ENCODE measurements at regions not wholly inside any gene's neighbourhood (a gene's known extent, or its start where the extent isn't known, plus 50 kb on each side); places are given as distances from the start of the nearest gene placed in this dataset.
"Not testable (repeated sequence)": the region's sequence is repeated elsewhere in the genome, so short reads cannot be mapped to it uniquely, and the experiment has no call there.

DNA sequence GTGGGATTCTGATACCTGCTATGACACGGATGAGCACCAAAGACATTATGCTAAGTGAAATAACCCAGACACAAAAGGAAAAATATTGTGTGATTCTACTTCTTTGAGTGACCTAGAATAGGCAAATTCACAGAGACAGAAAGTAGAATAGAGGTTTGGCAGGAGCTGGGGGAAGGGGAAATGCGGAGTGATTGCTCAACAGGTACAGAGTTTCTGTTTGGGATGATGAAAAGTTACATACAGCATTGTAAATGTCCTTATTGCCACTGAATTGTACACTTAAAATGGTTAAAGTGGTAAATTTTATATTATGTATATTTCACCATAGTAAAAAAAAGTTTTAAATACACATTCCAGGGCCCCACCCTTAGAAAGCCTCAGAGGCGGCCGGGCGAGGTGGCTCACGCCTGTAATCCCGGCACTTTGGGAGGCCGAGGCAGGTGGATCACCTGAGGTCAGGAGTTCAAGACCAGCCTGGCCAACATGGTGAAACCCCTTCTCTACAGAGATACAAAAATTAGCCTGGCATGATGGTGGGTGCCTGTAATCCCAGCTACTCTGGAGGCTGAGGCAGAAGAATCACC is 72.3 kb downstream of the ARF6 start:
- H3K27me3 Mint-ChIP-seq, ATAC-seq, H3K4me3 Mint-ChIP-seq, H3K9me3 Mint-ChIP-seq, H3K36me3 Mint-ChIP-seq: not testable (repeated sequence)
- H3K27ac Mint-ChIP-seq = peak overlapping the region; percentile 75
- H3K4me1 Mint-ChIP-seq = peaks cover 72% of the 10 kb centered on the region

DNA sequence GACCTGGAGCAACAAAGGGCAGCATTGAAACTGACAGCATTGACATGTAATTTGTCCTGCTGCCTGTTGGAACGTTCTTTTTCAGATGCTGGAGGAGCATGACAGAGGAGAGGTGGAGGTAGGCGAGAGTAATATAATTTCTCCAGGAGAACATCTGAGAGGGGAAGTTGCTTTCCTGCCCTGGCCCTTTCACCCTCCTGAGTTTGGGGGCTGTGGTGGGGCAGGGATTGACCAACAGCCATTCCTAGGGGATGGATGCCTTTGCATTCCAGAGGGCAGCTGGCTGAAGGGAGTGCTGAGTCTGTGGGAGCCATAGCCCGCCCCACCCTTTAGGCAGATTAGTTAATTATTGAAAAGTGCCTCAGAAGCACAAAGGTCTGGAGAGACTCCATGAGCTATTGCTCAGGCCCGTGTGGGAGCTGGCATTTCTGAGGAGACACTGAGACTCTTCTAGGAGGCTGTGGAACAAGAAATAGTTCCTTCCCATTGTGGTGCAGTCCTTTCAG is 73.5 kb downstream of the ARF6 start:
- Mint-ChIP-seq H3K4me1 (peaks cover 71% of the 10 kb centered on the region), H3K4me3 (no peak overlapping the region), H3K36me3 (peaks cover 5% of the 10 kb centered on the region), H3K9me3 (peaks cover 2% of the 10 kb centered on the region), H3K27ac (peak overlapping the region; percentile 72), H3K27me3 (no peaks in the 10 kb centered on the region)
- ATAC-seq = no peak

DNA sequence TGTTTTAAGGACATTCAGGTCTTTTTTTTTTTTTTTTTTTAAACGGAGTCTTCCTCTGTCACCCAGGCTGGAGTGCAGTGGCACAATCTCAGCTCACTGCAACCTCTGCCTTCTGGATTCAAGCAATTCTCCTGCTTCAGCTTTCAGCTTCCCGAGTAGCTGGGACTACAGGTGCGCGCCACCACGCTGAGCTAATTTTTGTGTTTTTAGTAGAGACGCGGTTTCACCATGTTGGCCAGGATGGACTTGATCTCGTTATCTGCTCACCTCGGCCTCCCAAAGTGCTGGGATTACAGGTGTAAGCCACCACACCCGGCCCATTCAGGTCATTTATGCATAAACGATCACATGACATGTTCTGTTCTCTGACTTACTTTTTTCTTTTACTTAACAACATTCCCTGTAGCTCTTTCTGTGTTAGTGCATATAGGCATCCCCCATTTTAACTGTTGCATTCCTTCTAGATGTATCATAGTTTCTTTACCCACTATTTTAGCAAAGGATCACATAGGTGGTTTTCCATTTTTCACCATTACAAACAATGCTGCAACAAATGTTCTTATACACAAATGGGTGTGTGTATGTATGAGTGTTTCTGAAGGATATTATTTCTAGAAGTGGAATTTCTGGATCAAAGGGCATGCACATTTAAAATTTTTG is 74.2 kb downstream of the ARF6 start:
- no peak for ATAC-seq
- no peaks in the 10 kb centered on the region for H3K27me3 Mint-ChIP-seq
- peaks cover 2% of the 10 kb centered on the region for H3K9me3 Mint-ChIP-seq
- H3K36me3 Mint-ChIP-seq = peaks cover 5% of the 10 kb centered on the region
- peak overlapping the region; percentile 72 for H3K27ac Mint-ChIP-seq
- no peak overlapping the region for H3K4me3 Mint-ChIP-seq
- H3K4me1 Mint-ChIP-seq = peaks cover 71% of the 10 kb centered on the region

DNA sequence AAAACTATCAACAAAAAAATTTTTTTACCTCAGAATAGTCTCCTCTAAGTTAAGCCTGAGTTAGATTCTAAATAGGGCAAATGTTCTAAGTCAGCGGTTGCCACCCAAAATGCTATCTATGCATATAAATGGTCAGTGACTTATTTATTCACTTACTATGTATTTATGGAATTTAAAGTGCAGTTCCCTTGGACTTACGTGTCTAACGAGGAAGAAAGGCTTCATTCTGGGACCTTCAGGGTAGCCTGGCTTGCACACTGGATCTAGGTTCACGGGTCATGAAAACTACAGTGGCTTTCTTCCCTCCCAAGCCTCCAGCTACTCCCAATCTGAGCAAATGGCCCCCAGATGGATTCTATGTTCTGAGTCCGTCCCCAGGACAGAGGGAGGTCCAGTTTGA is 77.1 kb downstream of the ARF6 start:
- peaks cover 62% of the 10 kb centered on the region for H3K4me1 Mint-ChIP-seq

DNA sequence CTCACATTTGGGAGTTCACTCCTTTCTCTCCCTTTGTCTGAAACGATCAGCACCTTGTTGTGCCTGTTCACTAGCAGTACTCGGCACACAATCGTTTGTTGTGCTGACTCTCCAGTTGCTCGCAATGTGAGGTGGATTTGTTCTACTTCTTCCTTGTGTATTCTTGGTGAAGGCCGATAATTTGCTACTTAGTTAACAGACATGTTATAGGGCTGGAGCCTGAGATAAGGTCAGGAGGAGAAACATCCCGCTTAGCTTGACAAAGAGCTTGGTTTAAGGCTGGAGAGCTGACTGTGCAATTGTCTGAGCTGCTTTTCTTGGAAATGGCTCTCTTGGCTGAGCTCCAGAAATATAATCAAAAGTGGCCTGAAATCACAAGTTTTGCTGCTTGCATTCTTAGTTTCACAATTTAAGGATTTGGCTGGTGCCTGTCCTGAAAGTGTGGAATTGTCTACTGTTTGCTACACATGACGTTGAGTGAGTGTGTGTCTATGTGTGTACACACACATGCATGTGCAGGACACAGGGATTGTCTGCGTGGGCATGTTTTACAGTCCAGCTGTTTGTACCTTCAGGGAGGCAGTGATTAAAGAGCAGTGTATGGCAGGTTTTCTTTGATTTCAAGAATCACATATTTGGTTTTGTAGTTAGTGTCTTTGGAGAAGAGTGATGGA is 77.7 kb downstream of the ARF6 start:
- Mint-ChIP-seq H3K36me3 (peaks cover 5% of the 10 kb centered on the region), H3K4me1 (peaks cover 59% of the 10 kb centered on the region), H3K27ac (peak overlapping the region; percentile 98), H3K9me3 (peaks cover 2% of the 10 kb centered on the region), H3K27me3 (no peaks in the 10 kb centered on the region), H3K4me3 (peak overlapping the region; percentile 67)
- no peak for ATAC-seq

More for the DNA sequence above, 77.1 kb downstream of the ARF6 start:
- Mint-ChIP-seq H3K36me3 (peaks cover 5% of the 10 kb centered on the region), H3K9me3 (peaks cover 2% of the 10 kb centered on the region), H3K4me3 (no peak overlapping the region), H3K27me3 (no peaks in the 10 kb centered on the region), H3K27ac (peak overlapping the region; percentile 98)
- ATAC-seq = no peak

DNA sequence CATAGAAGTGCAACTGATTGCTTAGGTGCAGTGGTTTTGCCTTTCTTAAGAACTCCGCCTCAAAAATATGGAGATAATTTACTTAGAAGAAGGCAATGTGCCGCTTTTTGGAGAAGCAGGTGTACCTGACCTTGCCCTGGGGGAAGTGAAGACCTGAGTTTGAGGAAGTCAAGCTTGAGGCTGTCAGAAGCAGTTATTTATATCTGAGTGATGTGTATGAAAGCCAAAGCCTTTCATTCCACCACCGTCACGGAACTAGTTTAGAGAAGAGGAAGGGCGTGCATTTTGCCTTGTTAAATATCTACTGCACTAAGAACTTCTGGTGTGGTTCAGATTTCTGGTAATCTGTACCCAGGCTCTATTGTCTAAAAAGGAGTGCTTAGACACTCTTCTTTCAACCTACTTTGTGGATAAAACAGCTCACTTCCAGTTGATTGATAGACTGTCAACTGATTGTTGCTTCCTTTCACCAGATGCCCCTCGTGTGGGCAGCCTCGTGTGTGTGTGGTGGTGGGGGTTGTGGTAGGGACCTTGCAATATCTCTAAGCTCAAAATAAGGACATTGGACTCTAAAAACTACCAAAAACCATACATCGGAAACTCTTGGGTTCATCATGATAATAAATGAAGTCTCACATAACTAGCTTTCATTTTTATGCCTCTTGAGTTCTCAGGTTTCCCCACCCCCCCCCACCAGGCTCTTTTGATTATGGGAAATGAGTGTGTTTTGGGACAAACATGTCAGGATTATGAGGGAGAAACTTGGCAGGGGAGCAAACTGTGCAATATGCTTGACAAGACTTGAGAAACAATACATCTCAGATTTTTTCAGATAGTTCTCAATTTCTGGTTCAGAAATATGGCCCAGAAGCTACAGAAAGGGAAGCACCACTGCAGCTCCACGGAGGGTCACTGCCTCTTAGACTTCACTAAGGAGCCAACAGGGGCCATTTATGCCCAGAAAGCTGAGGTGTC is 78.6 kb downstream of the ARF6 start:
- peak overlapping the region; percentile 98 for H3K27ac Mint-ChIP-seq
- H3K4me1 Mint-ChIP-seq = peaks cover 58% of the 10 kb centered on the region
- peak overlapping the region; percentile 67 for H3K4me3 Mint-ChIP-seq
- peaks cover 5% of the 10 kb centered on the region for H3K36me3 Mint-ChIP-seq
- H3K27me3 Mint-ChIP-seq = no peaks in the 10 kb centered on the region
- peaks cover 2% of the 10 kb centered on the region for H3K9me3 Mint-ChIP-seq
- peak; percentile 99 for ATAC-seq

DNA sequence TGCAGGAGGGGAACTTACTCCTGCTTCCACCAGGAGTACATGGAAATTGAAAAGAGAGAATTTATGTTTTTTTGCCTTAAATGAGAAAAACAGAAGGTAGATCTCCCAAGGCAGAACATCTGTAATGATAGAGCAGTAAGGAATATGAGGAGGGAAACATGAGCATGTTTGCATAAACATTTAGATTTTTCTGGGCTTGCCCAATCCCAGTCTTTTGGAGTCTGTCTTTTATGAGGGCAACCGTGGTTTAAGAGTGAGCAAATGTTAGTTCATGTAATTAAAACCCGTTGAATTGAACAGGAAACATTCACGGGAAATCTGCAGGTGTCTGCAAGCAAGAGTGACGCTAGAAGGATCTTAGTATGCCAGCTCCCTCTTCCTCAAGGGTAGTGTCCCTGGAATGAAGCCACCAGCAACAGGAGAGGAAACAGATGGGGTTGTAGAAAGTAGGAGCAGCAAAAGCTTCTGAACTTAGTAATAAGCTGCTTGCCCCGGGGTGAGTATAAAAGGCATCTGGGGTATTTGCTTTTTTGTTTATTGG is 79.3 kb downstream of the ARF6 start:
- Mint-ChIP-seq H3K27me3 (no peaks in the 10 kb centered on the region), H3K36me3 (peaks cover 5% of the 10 kb centered on the region), H3K4me1 (peaks cover 62% of the 10 kb centered on the region), H3K4me3 (peak overlapping the region; percentile 67), H3K27ac (peak overlapping the region; percentile 98), H3K9me3 (peaks cover 1% of the 10 kb centered on the region)
- no peak for ATAC-seq

DNA sequence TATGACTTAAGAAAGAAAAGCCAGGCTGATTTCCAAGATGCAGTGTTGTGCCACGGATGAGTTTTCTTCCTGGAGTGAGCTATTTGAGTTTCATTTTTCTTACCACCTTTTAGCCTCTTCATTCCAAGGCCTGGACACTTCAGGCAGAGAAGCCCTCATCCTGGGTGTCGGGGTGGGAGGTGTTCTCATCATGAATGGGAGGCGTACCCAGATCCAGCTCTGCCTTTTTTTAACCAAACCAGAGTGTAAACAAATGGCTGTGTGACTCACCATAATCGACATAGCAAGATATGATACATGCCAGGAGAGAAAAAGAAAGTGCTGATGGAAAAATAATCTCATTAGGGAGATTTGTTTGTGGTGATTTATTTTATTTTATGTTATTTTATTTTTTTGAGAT is 79.9 kb downstream of the ARF6 start:
- H3K27me3 Mint-ChIP-seq = no peaks in the 10 kb centered on the region
- H3K36me3 Mint-ChIP-seq = peaks cover 5% of the 10 kb centered on the region
- no peaks in the 10 kb centered on the region for H3K9me3 Mint-ChIP-seq
- no peak for ATAC-seq
- peaks cover 68% of the 10 kb centered on the region for H3K4me1 Mint-ChIP-seq
- H3K27ac Mint-ChIP-seq = peak overlapping the region; percentile 98
- peak overlapping the region; percentile 67 for H3K4me3 Mint-ChIP-seq

DNA sequence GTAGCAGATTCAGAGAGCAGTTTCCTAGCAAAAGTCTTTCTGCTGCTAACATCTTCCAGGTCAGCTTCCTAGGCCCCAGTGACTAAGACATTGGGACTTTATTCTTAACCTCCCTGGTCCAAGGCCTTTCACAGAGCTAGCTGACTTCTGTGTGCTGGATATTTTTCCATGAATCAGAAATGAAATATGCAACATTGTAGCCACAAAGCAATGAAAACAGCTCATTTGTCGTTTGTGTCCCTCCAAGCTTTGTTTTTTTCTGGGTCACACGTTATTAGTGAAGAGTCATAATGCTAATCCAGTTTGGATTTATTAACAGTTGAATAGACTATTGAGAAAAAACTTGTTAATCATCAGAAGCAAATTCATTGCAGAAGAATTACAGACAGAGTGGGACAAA is 82.4 kb downstream of the ARF6 start:
- no peak for ATAC-seq
- Mint-ChIP-seq H3K27me3 (no peaks in the 10 kb centered on the region), H3K4me3 (no peak overlapping the region), H3K36me3 (no peaks in the 10 kb centered on the region), H3K4me1 (peaks cover 74% of the 10 kb centered on the region), H3K27ac (peak overlapping the region; percentile 98), H3K9me3 (no peaks in the 10 kb centered on the region)

DNA sequence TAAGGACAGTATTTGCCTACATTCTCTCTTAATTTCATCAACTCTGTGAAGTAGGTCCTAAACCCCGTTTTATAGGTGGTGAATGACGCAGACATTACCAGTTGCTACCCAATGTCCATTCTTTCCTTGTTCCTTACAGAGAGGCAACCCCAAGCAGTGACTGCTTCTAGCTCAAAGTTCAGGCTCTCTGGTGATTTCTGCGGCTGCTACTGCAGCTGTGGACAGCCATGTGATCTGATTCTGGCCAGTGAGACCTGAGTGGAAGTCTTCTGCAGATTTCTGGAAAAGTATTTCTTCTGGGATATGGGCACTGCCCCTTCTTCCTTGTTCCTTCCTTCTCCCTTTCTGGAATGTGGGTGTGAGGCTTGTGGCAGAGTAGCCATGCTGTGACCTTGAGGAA is 82.9 kb downstream of the ARF6 start:
- H3K27me3 Mint-ChIP-seq = no peaks in the 10 kb centered on the region
- H3K27ac Mint-ChIP-seq = peak overlapping the region; percentile 98
- ATAC-seq = no peak
- H3K36me3 Mint-ChIP-seq = peaks cover 4% of the 10 kb centered on the region
- H3K4me3 Mint-ChIP-seq = no peak overlapping the region
- no peaks in the 10 kb centered on the region for H3K9me3 Mint-ChIP-seq
- peaks cover 74% of the 10 kb centered on the region for H3K4me1 Mint-ChIP-seq

DNA sequence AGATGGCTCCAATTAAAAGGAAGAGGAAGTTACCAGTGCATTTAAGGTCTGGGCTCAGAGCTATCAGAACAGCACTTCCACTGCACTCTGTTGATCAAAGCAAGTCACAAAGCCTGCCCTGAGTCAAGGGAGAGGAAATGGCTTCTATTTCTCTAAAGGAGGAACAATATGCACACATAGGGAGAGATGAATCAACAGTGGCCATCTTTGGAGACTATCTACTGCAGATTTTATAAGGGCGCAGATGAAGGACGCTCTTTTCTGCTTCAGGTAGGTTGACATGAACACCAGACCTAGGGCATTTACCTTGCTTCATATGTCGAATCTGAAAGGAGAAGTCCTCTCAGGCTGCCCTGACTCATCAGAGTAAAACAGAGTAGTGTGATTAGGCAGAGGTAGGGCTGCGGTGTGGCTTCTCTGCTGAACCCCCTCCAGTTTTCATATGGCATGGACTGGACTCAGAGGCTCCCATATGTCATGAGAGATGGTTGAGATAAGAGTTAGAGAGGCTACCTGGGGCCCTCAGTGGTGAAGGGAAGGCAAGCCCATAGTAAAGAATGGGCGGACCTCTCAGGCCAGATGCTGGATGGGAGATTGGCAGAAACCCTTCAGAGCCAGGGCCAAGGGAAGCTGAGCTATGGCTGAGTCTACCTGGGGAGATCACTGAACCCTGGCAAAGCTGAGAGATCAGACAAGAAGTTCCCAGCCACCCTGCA is 84.4 kb downstream of the ARF6 start:
- Mint-ChIP-seq H3K4me1 (peaks cover 75% of the 10 kb centered on the region), H3K27ac (peak overlapping the region; percentile 98), H3K36me3 (peaks cover 17% of the 10 kb centered on the region)

DNA sequence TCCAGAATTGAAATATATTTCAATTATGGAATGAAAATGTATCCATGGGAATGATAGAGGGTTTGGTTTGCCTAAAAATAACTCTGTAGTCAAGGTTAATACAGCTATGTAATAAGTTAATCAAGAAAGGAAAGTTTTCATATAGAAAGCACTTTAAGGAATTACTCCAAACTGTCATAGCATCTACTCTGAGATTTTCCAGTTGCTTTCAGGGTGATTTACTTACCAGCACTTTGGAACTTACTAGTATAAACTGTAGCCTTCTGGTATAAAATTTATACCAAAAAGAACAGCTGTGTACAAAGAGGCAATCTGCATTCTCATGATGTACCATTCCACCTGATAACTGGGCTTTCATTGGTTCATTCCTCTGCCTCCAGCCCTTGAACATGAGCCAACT is 87.1 kb downstream of the ARF6 start:
- H3K27ac Mint-ChIP-seq = peak overlapping the region; percentile 98
- H3K4me1 Mint-ChIP-seq = peaks cover 76% of the 10 kb centered on the region
- no peaks in the 10 kb centered on the region for H3K27me3 Mint-ChIP-seq

More for the DNA sequence above, 84.4 kb downstream of the ARF6 start:
- peak; percentile 94 for ATAC-seq
- H3K27me3 Mint-ChIP-seq = no peaks in the 10 kb centered on the region
- H3K9me3 Mint-ChIP-seq = no peaks in the 10 kb centered on the region
- H3K4me3 Mint-ChIP-seq = peak overlapping the region; percentile 80

DNA sequence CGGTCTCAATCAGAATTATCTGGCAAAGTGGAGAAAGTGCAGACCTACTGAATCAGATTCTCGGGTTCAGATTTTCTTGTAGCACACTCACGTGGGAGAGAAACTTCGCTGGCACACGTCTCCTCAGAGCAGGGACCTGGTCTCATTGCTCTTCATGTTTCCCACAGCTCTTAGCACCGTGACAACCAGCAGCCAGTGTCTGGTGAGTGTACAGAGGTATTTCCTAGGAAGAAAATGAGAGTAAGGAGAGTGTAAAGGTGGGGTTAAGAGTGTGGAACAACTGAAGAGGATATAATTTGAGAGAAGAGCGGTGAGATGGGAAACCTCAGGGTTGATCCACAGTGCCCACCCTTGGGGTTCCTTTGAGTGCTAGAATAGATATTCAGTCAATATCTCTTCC is 89.2 kb downstream of the ARF6 start:
- Mint-ChIP-seq H3K4me1 (peaks cover 74% of the 10 kb centered on the region), H3K27ac (peak overlapping the region; percentile 98), H3K9me3 (no peaks in the 10 kb centered on the region), H3K27me3 (no peaks in the 10 kb centered on the region), H3K4me3 (no peak overlapping the region), H3K36me3 (peaks cover 27% of the 10 kb centered on the region)
- no peak for ATAC-seq

More for the DNA sequence above, 87.1 kb downstream of the ARF6 start:
- Mint-ChIP-seq H3K36me3 (peaks cover 21% of the 10 kb centered on the region), H3K9me3 (no peaks in the 10 kb centered on the region), H3K4me3 (peak overlapping the region; percentile 48)
- no peak for ATAC-seq

DNA sequence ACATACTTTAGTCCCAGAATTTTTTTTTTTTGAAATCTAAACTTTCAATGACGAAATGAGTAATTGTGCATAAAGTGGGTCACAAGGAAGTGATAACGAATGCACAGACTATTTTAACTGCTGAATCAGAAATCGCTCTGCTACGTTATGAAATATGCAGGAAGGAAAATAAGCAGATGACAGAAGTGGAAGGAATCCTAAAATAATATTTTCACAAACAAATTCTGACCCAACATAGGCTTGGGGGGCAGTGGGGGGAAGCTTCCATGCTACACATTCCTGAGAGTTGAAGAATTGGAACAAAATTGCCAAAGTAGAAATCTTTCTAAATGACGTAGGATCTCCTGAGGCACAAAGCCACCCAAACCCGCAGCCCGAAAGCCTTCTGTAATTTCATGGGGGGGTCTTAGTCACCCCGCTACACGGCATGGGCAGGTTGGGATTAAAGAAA is 89.6 kb downstream of the ARF6 start:
- no peak for ATAC-seq
- H3K27ac Mint-ChIP-seq = peak overlapping the region; percentile 98
- no peak overlapping the region for H3K4me3 Mint-ChIP-seq
- peaks cover 27% of the 10 kb centered on the region for H3K36me3 Mint-ChIP-seq
- H3K4me1 Mint-ChIP-seq = peaks cover 74% of the 10 kb centered on the region
- H3K9me3 Mint-ChIP-seq = no peaks in the 10 kb centered on the region
- H3K27me3 Mint-ChIP-seq = no peaks in the 10 kb centered on the region
